ENCODE measurements at regions not wholly inside any gene's neighbourhood (a gene's known extent, or its start where the extent isn't known, plus 50 kb on each side); places are given as distances from the start of the nearest gene placed in this dataset.

DNA sequence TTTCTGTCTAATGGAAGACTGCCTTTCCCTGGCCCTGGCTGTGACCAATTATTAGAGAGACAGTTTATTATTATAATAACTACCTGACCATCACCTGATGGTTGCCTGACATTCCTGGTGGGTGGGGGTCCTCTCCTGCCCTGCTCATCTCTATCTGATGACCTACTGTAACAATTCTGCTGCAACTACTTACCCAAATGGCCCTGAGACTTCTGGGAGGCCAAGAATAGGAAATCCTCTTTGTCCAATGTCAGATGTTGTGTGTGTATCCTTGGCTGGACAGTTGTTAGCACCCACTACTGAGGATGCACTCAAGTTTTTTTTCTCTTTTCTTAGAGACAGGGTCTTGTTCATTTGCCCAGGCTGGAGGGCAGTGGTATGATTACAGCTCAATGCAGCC is 110.3 kb downstream of the DDX1 start:
- no peak for DNase-seq

DNA sequence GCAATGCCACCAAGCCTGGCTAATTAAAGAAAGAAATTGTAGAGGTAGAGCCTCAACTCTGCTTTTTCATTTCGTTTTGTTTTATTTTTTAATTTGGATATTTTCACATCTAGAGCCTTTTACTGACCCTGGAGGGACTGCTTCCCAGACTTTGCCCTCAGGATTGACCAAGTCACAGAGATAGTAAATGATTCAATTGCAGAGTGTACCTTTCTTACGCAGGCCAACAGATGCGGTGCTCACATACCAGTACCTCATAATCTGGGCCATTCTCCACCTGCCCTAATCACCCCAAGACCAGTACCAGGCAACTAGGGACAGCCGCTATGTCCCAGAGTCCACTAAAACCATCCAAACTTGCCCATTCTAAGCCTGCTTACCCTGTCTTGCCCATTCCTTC is 110.8 kb downstream of the DDX1 start:
- DNase-seq, result no peak

DNA sequence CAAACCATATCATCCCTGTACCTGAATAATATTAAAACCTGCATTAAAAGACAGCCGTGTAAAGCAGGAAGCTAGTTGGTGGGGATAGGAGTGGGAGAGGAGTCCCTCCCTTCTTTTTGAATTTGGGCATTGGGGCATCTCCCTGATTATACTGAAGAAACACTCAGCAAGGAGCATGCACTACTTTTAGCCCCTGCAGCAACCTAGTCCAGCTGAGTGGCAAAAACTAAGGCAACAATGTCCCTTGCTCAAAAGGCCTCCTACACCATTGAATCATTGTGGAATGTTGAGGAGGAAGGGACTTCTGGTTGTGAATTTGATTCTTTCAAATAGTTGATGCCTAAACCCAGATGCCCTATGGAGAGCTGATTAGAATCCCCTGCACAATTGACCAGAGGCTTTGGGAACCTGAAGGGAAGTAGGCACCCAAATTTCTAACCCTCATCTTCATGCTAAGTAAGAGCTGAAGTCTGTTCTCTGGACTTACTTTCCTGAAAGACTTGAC is 111.7 kb downstream of the DDX1 start:
- DNase-seq, result no peak

DNA sequence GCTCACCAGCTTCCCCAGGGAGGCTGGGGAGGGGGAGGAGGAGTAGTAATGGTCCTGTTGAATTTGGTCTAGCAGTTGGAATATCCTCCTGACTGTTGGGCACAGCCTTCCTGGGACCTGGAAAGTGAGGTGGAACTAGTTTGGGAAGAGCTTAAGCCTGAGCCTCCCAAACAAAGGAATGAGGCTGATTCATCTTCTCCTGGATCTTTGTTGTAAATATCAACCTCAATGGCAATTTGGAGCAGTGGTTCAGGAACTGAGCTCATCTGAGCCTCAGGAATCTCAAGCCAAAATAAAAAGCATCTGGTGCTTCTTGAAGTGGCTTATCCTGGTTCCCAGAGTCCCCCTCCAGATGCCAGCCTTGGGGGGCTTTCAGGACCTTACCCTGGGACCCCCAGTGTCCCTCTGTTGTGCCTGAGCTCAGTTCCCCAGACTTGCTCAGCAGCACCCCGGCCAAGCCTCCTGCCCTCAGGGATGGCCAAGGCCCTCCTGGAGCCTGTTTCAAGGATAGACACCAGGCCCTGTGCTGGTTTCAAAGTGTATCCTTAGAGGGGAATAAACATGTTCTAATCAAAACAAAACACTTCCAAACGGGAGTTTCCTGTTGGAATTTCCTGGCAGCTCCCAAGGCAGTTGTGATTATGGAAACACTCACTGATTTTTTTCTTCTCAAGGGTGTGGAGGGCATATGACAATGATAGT is 112.6 kb downstream of the DDX1 start:
- DNase-seq, result no peak

DNA sequence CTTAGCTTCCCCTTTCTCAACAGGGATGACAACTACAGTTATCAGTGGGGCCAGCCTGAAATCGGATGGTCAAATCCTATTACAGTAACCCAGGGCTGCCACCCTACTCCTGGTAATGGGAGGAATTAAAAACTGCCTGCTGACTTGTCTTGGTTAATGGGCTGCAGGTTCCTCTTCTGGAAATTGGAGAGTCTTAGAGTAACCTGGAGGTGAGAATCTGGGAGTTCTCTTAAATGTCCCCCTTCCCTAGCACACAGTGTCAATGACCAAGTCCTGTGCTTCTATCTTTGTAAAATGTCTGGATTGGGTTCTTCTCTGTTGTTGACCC is 113.1 kb downstream of the DDX1 start:
- no peak for DNase-seq

DNA sequence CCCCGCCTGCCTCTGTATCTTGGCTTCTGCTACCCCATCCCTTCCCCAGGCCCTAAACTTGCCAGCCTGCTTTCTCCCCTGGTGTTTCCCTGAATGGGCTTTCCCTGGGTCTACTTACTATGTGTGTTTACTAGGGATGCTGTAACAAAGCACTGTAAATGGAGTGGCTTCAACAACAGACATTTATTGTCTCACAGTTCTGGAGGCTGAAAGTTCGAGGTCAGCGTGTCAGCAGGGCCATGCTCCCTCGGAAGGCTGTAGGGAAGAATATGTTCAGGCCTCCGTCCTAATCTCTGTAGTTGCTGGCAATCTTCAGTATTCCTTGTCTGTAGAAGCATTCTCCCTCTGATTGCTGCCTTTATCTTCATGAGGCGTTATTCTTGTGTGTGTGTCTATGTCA is 113.6 kb downstream of the DDX1 start:
- DNase-seq, result no peak

DNA sequence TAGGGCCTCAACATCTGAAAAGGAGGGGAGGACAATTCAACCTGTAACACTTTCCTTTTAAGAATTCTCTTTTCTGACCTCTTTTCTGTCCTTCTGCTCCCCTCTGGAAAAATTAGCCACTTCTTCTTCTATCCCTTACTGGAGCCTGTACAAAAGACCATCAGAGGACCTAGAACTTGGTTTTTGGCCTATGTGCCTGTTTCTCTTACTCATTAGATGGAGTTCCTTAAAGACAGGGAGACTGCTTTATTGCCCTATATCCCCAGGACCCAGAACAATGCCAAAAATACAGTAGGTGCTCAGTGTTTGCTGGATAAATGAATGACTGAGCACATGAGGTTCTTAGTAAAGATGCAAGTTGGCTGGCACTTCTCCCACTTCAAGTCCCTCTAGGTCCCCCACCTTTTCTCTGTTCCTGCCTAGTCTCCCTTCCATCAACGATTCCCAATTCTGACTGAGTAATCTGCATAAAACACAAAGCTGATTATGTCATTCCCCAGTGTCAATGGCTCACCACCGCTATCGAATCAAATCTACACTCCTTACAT is 114.2 kb downstream of the DDX1 start:
- DNase-seq, result no peak

DNA sequence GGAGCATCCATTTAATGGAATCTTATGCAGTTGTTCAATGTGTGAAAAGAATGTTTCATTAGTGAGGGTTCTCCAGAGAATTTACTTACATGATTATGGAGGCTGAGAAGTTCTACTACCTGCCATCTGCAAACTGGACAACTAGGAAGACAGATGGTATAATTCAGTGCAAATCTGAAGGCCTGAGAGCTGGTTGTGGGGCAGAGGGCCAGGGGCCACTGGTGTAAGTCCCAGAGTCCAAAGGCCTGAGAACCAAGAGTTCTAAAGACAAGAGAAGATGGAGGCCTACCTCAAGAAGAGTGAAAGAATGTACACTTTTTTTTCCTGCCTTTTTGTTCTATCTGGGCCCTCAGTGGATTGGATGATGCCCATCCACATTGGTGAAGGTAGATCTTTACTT is 114.8 kb downstream of the DDX1 start:
- DNase-seq, result no peak

DNA sequence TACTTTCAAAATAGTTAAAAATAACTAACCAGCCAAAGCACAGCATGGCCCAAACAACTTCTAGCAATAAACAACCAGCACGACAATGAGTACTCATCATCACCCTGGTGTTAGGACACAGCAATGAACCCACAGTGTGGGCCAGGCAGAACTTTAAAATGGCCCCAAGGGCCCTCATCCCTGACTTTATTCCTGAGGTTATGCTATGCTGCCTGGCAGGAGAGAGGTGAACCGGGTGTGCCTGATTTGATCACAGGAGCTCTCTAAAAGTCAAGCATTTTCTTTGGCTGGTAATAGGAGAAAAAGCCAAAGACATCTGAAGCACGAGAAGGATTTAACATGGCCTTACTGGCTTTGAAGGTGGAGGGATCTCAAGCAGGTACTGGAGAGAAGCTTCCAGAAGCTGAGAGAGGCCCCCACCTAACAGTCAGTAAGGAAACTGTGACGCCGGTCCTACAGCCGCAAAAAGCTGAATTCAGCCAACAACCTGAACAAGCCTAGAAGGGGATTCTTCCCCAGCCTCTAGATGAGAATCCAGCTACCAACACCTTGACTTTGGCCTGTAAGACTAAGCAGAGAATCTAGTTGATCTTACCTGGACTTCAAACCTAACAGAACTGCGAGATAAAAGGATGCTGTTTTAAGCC is 115.4 kb downstream of the DDX1 start:
- no peak for DNase-seq

DNA sequence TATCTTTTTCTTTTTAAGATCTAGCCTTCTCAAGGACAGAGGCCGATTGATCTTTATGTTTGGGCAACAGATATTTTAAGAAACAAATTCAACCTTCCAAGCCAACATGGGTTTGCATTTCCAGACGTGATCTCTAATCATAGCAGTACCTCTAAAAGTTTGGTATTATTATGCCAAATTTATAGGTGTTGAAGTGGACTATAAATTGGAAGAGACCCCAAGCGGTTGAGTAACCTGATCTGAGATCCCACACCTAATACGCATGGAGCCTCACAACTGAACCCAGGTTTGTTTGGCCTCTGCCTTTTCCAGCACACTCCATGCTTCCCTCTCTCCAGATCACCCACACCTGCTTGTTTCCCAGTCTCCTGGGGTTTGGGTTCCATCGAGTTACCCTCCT is 116.5 kb downstream of the DDX1 start:
- no peak for DNase-seq

DNA sequence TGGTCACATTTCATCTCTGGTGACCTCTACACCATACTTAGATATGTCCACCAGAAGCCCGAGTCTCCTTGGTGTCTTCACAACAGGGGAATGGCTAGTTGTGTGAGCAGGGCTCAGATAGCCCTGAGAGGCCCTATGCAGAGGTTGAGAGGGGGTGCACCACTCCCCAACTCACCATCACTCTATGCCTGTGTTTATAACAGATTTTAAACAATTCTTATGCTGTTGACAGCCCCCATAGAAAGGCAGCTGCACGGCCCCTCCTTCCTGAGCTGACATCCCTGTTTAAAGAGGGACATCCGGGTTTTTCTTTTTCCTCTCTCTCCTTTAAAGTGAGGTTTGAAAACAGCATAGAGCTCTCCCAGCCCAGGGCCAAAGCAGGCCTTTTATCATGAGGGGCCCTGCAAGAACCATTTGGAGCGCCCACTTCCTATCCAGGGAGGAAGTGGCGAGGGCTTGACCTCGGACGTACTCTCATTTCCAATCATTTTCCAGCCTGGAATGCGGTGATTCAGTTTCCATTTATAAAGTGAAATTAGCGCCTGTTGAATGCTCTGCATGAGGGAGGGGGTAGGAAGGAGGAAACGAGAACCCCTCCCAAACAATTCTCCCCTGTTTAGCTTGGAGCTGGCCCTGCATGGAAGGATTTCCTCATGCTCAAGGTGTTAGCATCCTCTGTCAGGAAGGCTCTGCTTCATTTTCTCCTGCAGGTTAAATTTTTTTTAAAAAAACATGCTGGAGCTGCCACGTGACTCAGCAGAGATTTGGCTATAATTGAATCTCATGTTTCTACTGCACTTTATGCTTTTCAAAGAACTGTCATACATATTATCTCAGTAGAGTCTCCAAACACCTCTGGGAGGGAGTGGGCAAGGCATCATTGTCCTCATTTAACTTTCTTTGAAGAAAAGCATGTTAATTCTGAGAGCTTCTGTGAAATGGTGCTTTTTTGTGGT is 117.5 kb downstream of the DDX1 start:
- DNase-seq, result no peak

DNA sequence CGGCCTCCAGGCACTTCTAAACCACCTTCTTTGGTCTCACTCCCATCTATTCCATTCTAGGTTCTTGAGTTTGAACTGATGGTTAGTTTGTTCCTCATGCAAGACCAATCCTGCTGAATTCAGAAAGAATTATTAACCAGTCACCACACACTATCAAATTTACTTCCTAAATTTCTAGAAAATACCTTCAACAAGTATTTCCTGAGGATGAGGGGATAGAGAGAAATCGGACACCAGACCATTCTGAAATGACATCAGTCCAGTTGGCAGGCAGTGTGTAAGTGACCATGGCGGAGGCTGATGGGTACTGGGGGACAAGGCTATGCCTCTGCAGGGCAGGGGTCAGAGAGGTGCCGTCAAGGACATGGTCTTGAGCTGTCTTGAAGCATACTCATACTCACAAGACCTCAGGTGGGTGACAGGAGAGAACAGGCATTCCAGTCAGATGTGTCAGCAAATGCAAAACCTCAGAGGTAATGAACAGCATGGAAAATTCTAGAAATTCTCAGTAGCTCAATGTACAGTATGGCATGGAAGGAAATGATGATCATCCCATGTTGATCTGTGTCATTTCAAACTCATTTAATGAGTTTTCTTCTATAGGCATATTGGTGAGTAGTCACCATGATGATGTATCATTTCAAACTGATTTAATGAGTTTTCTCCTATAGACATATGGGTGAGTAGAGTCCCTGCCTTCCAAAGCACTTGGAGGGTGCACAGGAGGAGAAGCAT is 119.6 kb downstream of the DDX1 start:
- no peak for DNase-seq

DNA sequence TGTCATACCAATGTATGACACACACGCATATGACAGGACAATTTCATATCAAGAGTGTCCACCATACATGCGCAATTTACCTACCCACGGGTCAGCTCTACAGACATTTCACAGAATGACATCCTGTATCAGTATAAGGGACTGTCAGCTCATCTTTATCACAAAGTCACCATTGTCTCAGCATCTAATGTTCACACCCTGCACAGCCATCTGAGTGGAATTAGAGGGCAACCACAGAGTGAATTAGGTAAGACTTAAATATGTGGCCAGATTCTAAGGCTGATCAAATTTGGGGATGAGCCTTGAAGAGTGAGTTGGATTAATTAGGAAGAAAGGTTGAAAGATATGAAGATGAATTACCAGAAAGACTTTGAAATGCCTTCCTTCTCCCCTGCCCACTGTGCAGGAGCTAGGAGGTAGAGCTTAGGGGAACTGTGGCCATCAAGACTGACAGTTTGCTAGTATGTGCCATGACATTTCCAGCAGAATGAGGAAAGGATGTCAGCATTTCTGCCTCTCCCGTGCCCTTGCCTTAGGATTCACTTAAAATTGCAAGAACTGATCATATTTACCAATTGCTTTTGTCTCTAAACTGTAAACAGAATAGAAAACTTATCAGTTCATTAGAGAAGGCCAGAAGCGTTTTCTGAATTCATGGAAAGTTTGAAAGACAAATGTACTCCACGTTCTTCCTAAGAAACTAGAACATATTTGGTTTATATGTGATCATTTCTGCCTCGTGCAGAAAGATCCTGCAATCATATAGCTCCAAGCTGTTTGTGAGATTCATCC is 121.1 kb downstream of the DDX1 start:
- no peak for DNase-seq

DNA sequence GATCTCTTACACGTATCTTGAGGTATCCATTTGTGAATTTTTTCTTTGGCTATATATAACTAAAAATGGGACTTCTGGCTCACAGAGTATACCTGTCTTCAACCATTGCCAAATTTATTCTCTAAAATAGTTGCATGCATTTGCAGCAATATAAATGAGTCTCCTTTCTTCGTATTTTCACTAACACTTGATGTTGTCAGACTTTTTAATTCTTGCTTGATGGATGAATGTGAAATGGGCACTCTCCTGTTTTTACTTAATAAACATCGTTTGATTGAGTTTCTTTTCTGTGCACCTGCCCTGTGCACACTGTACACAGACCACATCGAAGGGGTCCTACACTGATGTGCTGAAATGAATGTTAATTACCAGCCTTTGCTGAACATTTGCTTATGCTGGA is 121.8 kb downstream of the DDX1 start:
- no peak for DNase-seq

DNA sequence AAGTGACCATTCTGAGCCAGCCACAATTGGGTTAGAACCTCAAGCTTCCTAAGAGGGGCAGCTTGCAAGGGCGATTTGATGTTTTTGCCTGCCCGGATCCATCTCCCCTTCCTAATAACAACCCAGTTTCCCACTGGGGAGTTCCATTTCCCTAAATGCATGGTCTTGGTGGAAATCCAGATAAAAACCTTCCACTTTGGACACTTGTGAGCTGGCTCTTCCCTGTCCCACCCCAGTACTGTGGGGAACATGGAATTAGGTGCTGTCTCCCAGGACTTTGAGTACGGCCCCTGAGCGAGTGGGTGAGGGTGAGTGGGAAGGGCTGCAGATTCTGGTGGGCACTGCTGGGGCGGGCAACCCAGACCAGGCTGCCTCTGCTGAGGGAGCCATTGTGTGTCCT is 122.3 kb downstream of the DDX1 start:
- DNase-seq, result no peak

DNA sequence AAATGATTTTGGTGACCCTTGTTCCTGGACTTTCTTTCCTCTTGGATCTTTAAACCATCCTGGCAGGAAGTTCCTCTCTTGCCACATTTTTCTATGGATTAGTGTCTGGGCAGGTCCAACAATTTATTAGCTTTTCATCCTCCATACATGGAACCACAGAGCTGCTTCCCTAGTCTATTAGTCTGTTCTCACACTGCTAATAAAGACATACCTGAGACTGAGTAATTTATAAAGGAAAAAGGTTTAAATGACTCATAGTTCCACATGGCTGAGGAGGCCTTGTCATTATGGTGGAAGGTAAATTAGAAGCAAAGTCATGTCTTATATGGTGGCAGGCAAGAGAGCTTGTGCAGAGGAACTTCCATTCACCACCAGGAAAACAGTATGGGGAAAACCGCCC is 122.9 kb downstream of the DDX1 start:
- DNase-seq, result no peak

DNA sequence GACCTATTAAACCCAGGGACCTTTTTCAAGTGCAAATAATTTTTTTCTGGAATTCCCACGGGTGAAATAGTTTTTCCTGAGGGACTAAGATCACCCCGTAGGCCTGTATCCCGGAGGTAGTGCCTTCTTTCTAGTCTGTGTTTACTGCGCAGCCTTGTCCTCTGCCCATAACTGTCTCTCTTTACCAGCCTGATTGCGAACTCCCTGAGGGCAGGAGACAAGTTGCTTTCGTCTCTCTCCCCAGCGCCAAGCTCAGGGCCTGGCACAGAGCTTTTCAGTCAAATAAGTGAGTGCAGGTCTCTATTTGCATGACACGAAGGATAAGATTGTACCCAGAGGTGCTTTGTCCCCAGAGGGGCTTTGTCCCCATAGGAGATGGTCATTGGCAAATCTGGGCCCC is 123.9 kb downstream of the DDX1 start:
- DNase-seq, result no peak

DNA sequence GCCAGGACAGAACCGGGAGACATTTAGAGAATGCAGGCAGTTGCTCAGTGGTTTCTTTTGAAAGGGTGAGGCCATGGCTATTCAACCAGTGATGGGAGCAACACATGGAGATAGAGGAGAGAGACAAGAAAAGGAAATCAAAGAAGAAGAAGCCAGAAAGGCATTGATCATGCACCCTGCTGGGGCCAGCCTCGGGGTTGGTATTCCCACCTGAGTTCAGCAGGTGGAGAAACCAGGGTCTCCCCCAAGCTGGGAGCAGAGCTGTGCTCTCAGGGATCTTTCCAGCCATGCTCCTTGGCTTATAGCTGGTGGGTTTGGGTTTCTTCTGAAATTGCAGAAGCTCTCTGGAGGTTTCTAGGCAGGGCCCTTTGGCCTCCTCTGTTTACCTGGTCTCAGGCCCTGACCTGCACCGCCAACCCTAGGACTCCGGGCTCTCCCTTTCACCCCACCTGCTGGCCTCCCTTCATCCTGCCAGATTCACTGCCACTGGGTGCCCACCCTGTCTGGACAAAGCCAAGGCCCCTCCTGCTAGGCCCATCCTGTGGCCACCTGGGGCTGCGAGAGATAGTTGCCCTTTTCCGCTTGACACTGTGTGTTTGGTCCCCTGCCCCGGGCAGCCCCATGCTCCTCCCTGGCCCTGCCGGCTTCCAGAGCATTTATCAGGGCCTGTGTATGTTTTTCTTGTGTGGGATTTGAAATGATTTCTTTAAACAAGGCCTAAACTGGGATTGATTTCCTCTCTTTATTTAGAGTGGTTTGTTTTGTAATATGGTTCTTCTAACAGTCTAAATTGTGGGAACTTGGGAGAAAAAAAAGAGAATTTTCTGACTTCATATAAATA is 126.7 kb downstream of the DDX1 start:
- no peak for DNase-seq

DNA sequence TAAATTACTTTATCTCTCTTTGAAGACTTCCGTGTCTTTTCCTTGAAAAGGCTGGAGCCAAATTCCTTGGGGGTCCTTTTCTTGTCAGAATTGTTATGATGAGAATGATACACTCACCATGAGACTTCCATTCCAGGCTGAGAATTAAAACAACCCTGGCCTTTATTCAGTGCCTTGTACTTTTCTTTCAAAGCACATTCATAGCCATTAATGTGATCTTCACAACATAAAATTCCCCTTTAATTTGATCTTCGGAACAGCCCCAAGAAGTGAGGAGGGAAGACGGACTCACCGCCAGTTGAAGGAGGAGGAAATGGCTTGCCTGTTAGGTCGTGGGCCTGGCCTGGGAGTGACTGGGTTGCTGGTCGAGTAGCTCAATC is 127.3 kb downstream of the DDX1 start:
- DNase-seq, result no peak

DNA sequence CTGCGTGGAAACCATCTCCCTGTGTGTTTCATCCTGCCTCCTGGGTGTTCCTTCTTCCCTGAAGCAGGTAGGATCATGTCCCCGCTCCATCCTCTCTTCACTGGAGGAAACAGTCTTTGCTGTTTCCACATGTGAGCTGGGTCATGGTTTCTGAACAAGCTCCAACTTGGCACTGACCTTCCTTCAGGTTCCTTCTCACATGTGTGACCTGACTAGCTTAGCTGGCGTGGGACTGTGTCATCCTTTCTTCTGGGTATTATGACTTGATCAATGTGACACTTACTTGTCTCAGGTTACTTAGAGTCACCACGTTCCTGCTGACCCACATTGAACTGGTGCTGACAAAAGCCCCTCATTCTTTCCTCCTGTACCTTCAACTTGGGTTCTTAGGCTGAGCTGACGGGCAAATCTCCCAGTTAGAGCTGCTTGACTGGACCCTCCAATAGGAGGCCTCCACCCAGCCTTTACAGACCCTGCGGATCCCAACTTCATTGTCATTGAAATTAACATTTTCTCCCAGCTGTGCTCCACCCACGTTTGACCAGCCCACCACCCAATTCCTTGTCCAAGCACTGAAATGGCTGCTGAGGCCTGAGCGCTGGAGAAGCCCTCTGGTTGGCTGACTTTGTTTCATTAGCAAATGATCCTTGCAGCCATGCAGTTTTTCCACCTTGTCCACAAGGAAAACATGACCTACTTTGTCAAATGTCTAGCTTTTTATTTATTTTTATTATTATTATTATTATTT is 128.1 kb downstream of the DDX1 start:
- DNase-seq, result no peak
